Activated naive CD8-positive, alpha-beta T cell treated with anti-CD3 and anti-CD28 coated beads, Interleukin-2, amount 10 ng/mL, durations not matched to agents 7 days and 5 days (primary cell): ENCODE measurements at regions not wholly inside any gene's neighbourhood (a gene's known extent, or its start where the extent isn't known, plus 50 kb on each side); places are given as distances from the start of the nearest gene placed in this dataset.
"Not testable (repeated sequence)": the region's sequence is repeated elsewhere in the genome, so short reads cannot be mapped to it uniquely, and the experiment has no call there.

ENCODE experiments used
- ATAC-seq: fragments of 150-1000 bp; cut with Tn5 transposase; one replicate; pipeline ENCODE4 v1.10.0; 2021; ENCODE audit warnings: low read depth, moderate library complexity
- POLR2A ChIA-PET: fragments of 350-600 bp; sonication (Branson Sonifier 250); formaldehyde crosslinking; loops from one replicate; lab custom pipeline; 2021; ENCODE audit warnings: antibody characterized with exemption; lab: Charles Lee
- DNase-seq: peaks from one replicate; pipeline ENCODE4 v3.0.0; 2021
- H3K27ac Mint-ChIP-seq: one replicate; pipeline ENCODE4 v1.8.0; 2022; ENCODE audit warnings: mild to moderate bottlenecking, mixed read lengths
- H3K27me3 Mint-ChIP-seq: one replicate; pipeline ENCODE4 v1.8.0; 2022; ENCODE audit warnings: mild to moderate bottlenecking, moderate library complexity, mixed read lengths
- H3K36me3 Mint-ChIP-seq: one replicate; pipeline ENCODE4 v1.8.0; 2021; ENCODE audit warnings: mild to moderate bottlenecking, mixed read lengths
- H3K4me1 Mint-ChIP-seq: one replicate; pipeline ENCODE4 v1.8.0; 2021; ENCODE audit warnings: mixed read lengths
- H3K4me3 Mint-ChIP-seq: one replicate; pipeline ENCODE4 v1.8.0; 2022; ENCODE audit warnings: mild to moderate bottlenecking, moderate library complexity, mixed read lengths
- H3K9me3 Mint-ChIP-seq: one replicate; pipeline ENCODE4 v1.8.0; 2021; ENCODE audit warnings: mixed read lengths

- ATAC-seq (no peak), DNase-seq (no peak)
- Mint-ChIP-seq H3K4me1 (no peaks in the 10 kb centered on the region), H3K9me3 (no peaks in the 10 kb centered on the region), H3K27me3 (no peaks in the 10 kb centered on the region), H3K4me3 (no peak overlapping the region), H3K36me3 (no peaks in the 10 kb centered on the region), H3K27ac (no peak overlapping the region)
- POLR2A ChIA-PET = no interaction called here
Observed at GRCh38 chr4:127500242-127500641, 132.5 kb upstream of the INTU start.

DNA sequence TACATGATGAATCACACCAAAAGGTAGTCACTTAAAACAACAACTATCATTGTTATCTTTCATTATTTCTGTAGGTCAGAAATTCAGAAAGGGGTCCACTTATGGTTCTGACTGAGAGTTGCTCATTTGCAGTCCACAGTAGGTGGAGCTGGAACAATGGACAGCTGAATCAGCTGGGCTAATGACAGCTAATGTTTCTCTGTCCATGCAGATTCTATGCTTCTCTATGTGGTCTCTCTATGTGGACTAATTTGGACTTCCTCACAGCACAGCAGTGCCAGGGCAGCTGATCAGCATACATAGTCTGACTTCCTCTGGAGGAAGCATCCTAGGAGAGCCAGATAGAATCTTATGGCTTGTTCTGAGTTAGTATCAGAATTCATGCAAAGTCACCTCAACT is 131.7 kb upstream of the INTU start:
- no peak for ATAC-seq
- H3K36me3 Mint-ChIP-seq = no peaks in the 10 kb centered on the region
- H3K4me1 Mint-ChIP-seq = no peaks in the 10 kb centered on the region
- no peaks in the 10 kb centered on the region for H3K27me3 Mint-ChIP-seq
- no peak overlapping the region for H3K27ac Mint-ChIP-seq
- H3K4me3 Mint-ChIP-seq = no peak overlapping the region
- H3K9me3 Mint-ChIP-seq = no peaks in the 10 kb centered on the region
- DNase-seq = no peak
- POLR2A ChIA-PET = no interaction called here

GRCh38 chr4:127503111-127503510 is 129.6 kb upstream of the INTU start:
- H3K4me3 Mint-ChIP-seq = no peak overlapping the region
- DNase-seq = no peak
- no peak for ATAC-seq
- H3K27ac Mint-ChIP-seq = no peak overlapping the region
- no peaks in the 10 kb centered on the region for H3K36me3 Mint-ChIP-seq
- no peaks in the 10 kb centered on the region for H3K27me3 Mint-ChIP-seq
- POLR2A ChIA-PET = no interaction called here
- no peaks in the 10 kb centered on the region for H3K9me3 Mint-ChIP-seq
- H3K4me1 Mint-ChIP-seq = no peaks in the 10 kb centered on the region

DNA sequence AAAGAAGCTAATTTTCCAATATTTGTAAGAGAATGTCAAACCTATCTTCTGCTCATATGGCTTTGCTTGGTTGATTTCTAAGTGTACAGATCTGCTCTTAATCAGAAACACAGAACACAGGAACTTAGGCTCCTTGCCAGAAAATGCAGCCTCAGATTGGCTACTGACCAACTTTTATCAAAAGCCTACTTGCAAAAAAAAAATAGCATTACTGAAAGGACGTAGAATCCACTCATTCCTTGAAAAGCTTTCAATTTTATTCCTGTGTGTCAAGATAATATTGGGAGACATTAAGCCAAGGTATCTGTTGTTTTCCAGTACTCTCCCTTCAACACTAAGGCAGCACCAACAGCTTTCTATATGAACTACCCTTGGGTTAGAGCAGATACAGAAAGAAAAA is 127.6 kb upstream of the INTU start:
- no peaks in the 10 kb centered on the region for H3K9me3 Mint-ChIP-seq
- ATAC-seq = no peak
- H3K27me3 Mint-ChIP-seq = no peaks in the 10 kb centered on the region
- no peak overlapping the region for H3K4me3 Mint-ChIP-seq
- H3K4me1 Mint-ChIP-seq = no peaks in the 10 kb centered on the region
- H3K36me3 Mint-ChIP-seq = no peaks in the 10 kb centered on the region
- POLR2A ChIA-PET = no interaction called here
- no peak for DNase-seq
- no peak overlapping the region for H3K27ac Mint-ChIP-seq

- Mint-ChIP-seq H3K9me3 (no peaks in the 10 kb centered on the region), H3K4me3 (no peak overlapping the region), H3K27ac (no peak overlapping the region), H3K4me1 (no peaks in the 10 kb centered on the region), H3K27me3 (no peaks in the 10 kb centered on the region), H3K36me3 (no peaks in the 10 kb centered on the region)
- DNase-seq (no peak), ATAC-seq (no peak)
- POLR2A ChIA-PET = no interaction called here
Observed at GRCh38 chr4:127506283-127506682, 126.5 kb upstream of the INTU start.

- Mint-ChIP-seq H3K27me3 (no peaks in the 10 kb centered on the region), H3K27ac (no peak overlapping the region), H3K4me3 (no peak overlapping the region), H3K4me1 (no peaks in the 10 kb centered on the region), H3K36me3 (no peaks in the 10 kb centered on the region), H3K9me3 (no peaks in the 10 kb centered on the region)
- no peak for ATAC-seq
- DNase-seq = no peak
- POLR2A ChIA-PET = no interaction called here
Observed at GRCh38 chr4:127509155-127509554, 123.6 kb upstream of the INTU start.

DNA sequence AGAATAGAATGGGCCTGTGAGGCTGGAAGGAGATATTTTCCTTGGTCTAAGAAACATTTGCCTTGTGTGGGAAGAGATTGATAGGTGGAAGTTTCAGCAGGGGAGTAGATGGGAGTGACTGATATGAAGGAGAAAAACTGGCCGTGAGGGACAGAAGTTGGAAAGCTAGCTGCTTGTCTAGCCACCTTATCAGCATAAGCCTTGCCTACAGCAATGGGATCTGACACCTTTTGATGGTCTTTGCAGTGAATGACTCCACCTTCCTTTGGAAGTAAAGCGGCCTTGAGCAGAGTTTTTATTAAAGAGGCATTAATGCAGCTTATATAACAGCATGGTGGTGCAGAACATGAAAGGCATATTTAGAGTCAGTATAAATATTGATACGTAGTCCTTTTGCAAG is 120.1 kb upstream of the INTU start:
- POLR2A ChIA-PET, ATAC-seq, H3K4me1 Mint-ChIP-seq: not testable (repeated sequence)

GRCh38 chr4:127515259-127515658 is 117.5 kb upstream of the INTU start:
- H3K9me3 Mint-ChIP-seq, ATAC-seq, H3K36me3 Mint-ChIP-seq, H3K27ac Mint-ChIP-seq, H3K4me3 Mint-ChIP-seq, DNase-seq, POLR2A ChIA-PET, H3K27me3 Mint-ChIP-seq, H3K4me1 Mint-ChIP-seq: not testable (repeated sequence)

More for the DNA sequence above, 120.1 kb upstream of the INTU start:
- not testable (repeated sequence) for H3K9me3 Mint-ChIP-seq, DNase-seq, H3K36me3 Mint-ChIP-seq, H3K4me3 Mint-ChIP-seq, H3K27me3 Mint-ChIP-seq, H3K27ac Mint-ChIP-seq

DNA sequence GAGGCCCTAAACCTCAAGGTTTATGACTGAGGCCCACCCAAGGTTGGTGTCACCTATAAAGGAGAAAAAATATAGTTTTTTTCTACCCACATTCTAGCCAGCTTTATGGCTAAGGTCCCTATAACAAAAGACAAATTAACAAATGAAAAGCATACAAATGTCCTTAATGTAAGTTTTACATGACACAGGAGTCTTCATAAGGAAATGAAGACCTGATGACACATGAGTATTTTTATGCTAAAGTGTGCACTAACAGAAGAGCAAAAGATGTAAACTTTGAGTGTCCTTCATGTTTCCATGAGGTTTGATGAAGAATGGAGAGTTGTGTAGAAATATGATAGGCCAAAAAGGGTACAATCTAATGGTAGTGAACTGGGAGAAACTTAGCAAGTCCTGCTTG is 114.7 kb upstream of the INTU start:
- POLR2A ChIA-PET = no interaction called here
- Mint-ChIP-seq H3K27ac (no peak overlapping the region), H3K27me3 (peaks cover 2% of the 10 kb centered on the region), H3K9me3 (no peaks in the 10 kb centered on the region), H3K4me3 (no peak overlapping the region), H3K4me1 (no peaks in the 10 kb centered on the region), H3K36me3 (no peaks in the 10 kb centered on the region)
- ATAC-seq (no peak), DNase-seq (no peak)

- Mint-ChIP-seq H3K27ac (no peak overlapping the region), H3K27me3 (peaks cover 2% of the 10 kb centered on the region), H3K9me3 (no peaks in the 10 kb centered on the region), H3K4me1 (no peaks in the 10 kb centered on the region), H3K4me3 (no peak overlapping the region), H3K36me3 (no peaks in the 10 kb centered on the region)
- no peak for DNase-seq
- POLR2A ChIA-PET = no interaction called here
- ATAC-seq = no peak
Observed at GRCh38 chr4:127521463-127521862, 111.3 kb upstream of the INTU start.

DNA sequence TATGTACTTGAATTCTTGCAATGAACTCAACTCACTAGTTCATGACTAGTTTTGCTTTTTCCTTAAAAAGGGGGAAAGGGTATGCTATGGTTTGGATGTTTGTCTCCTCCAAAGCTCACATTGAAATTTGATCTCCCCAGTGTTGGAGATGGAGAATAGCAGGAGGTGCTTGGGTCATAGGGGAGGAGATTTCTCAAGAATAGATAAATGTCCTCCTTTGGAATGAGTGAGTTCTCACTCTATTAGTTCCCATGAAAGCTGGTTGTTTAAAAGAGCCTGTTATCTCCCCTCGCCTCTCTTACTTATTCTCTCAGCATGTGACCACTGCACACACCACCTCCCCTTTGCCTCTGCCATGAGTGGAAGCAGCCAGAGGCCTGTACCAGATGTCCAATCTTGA is 109.4 kb upstream of the INTU start:
- Mint-ChIP-seq H3K36me3 (no peaks in the 10 kb centered on the region), H3K27ac (no peak overlapping the region), H3K9me3 (no peaks in the 10 kb centered on the region), H3K27me3 (peaks cover 2% of the 10 kb centered on the region), H3K4me3 (no peak overlapping the region), H3K4me1 (no peaks in the 10 kb centered on the region)
- ATAC-seq (no peak), DNase-seq (no peak)
- POLR2A ChIA-PET = no interaction called here

- no peaks in the 10 kb centered on the region for H3K9me3 Mint-ChIP-seq
- H3K4me1 Mint-ChIP-seq = no peaks in the 10 kb centered on the region
- peaks cover 2% of the 10 kb centered on the region for H3K27me3 Mint-ChIP-seq
- ATAC-seq (no peak), DNase-seq (no peak)
- POLR2A ChIA-PET = no interaction called here
- no peaks in the 10 kb centered on the region for H3K36me3 Mint-ChIP-seq
- H3K4me3 Mint-ChIP-seq = no peak overlapping the region
- H3K27ac Mint-ChIP-seq = no peak overlapping the region
Observed at GRCh38 chr4:127525608-127526007, 107.1 kb upstream of the INTU start.

DNA sequence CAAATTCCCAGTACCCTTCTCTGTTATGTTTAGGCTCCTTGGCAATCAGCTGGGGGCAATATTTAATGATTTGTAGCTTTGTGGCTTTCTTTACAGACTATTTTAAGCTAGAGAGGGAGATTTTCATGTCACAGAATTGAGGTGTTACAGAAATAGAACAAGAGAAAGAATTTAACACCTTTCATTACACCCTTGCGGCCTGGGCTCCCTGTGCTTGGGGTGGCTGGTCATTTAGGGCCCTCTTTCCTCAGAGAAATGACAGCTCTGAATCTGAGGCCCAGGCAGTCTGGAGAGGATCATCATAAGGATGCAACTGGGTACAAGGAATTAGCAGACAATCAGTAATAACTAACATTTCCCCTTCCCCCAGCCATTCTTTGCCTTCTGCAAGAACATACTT is 104.5 kb upstream of the INTU start:
- Mint-ChIP-seq H3K36me3 (no peaks in the 10 kb centered on the region), H3K4me3 (no peak overlapping the region), H3K9me3 (no peaks in the 10 kb centered on the region), H3K27me3 (no peaks in the 10 kb centered on the region), H3K27ac (no peak overlapping the region), H3K4me1 (no peaks in the 10 kb centered on the region)
- no peak for DNase-seq
- POLR2A ChIA-PET = no interaction called here
- ATAC-seq = no peak

GRCh38 chr4:127529879-127530278 is 102.9 kb upstream of the INTU start:
- H3K4me3 Mint-ChIP-seq, H3K4me1 Mint-ChIP-seq, H3K9me3 Mint-ChIP-seq, ATAC-seq, POLR2A ChIA-PET, H3K27me3 Mint-ChIP-seq, H3K36me3 Mint-ChIP-seq, DNase-seq, H3K27ac Mint-ChIP-seq: not testable (repeated sequence)

DNA sequence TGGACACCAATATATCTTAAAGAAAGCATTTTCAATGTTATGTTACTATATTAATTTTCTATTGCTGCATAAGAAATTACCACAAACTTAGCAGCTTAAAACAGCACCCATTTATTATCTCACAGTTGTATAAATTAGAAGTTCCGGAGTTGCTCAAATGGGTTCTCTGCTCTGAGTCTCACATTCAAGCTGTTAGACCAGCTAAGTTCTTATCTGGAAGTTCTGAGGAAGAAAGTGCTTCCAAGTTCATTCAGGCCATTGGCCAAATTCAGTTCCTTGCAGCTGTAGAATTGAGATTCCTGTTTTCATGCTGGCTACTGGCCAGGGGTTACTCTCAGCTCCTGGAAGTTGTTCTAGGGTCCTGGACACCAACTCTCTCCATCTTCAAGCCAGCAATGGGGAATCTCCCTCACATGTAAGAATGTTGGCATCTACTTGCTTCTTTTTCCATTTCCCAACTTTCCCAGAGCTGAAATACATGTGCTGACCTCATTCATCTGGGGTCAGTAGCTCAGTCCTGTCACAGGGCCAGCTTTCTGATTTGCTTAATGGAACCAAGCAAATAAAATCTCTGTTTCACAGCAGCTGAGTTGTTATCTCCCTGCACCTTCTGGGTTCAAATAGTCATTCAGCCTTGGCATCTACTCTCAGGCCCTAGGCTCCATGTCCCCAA is 99.6 kb upstream of the INTU start:
- POLR2A ChIA-PET = no interaction called here
- DNase-seq (no peak), ATAC-seq (no peak)
- peaks cover 2% of the 10 kb centered on the region for H3K27me3 Mint-ChIP-seq
- no peak overlapping the region for H3K4me3 Mint-ChIP-seq
- H3K4me1 Mint-ChIP-seq = no peaks in the 10 kb centered on the region
- H3K9me3 Mint-ChIP-seq = no peaks in the 10 kb centered on the region
- no peak overlapping the region for H3K27ac Mint-ChIP-seq
- no peaks in the 10 kb centered on the region for H3K36me3 Mint-ChIP-seq
